Neural cell (in vitro differentiated cells): ENCODE measurements at regions not wholly inside any gene's neighbourhood (a gene's known extent, or its start where the extent isn't known, plus 50 kb on each side); places are given as distances from the start of the nearest gene placed in this dataset.

Source experiments
- CTCF ChIP-seq: fragments of 450-650 bp; IDR thresholded peaks from 2 replicates; pipeline ENCODE4 v1.5.1; 2014; ENCODE audit warnings: antibody characterized with exemption, mild to moderate bottlenecking, moderate library complexity; ENCODE audit not compliant: poor library complexity, severe bottlenecking
- EP300 ChIP-seq: fragments of 450-650 bp; conservative IDR thresholded peaks from 2 replicates; pipeline ENCODE4 v1.6.1; 2014; ENCODE audit warnings: antibody characterized with exemption, mild to moderate bottlenecking, moderate library complexity; ENCODE audit not compliant: poor library complexity, severe bottlenecking
- EZH2 ChIP-seq: fragments of 200-600, 300-800 bp; shearing (Covaris generic), sonication (generic); IDR thresholded peaks from 2 replicates; pipeline ENCODE4 v1.6.1; 2014; ENCODE audit warnings: antibody characterized with exemption, low read length, borderline replicate concordance, mild to moderate bottlenecking; ENCODE audit not compliant: insufficient read depth, poor library complexity, severe bottlenecking
- MXI1 ChIP-seq: fragments of 450-650 bp; conservative IDR thresholded peaks from 2 replicates; pipeline ENCODE4 v1.6.1; 2014; ENCODE audit warnings: antibody characterized with exemption, mild to moderate bottlenecking; ENCODE audit not compliant: poor library complexity, severe bottlenecking
- POLR2AphosphoS5 ChIP-seq: IDR thresholded peaks from 2 replicates; pipeline ENCODE4 v1.6.1; 2012
- RAD21 ChIP-seq: fragments of 450-650 bp; conservative IDR thresholded peaks from 2 replicates; pipeline ENCODE4 v1.6.1; 2014; ENCODE audit warnings: antibody characterized with exemption, mild to moderate bottlenecking, moderate library complexity
- REST ChIP-seq: IDR thresholded peaks from 2 replicates; pipeline ENCODE4 v1.6.1; 2012; ENCODE audit warnings: borderline replicate concordance
- SMC3 ChIP-seq: fragments of 450-650 bp; conservative IDR thresholded peaks from 2 replicates; pipeline ENCODE4 v1.6.1; 2014; ENCODE audit warnings: antibody characterized with exemption, mild to moderate bottlenecking, moderate library complexity; ENCODE audit not compliant: poor library complexity
- TAF1 ChIP-seq: IDR thresholded peaks from 2 replicates; pipeline ENCODE4 v1.6.1; 2012; ENCODE audit warnings: low read depth

DNA sequence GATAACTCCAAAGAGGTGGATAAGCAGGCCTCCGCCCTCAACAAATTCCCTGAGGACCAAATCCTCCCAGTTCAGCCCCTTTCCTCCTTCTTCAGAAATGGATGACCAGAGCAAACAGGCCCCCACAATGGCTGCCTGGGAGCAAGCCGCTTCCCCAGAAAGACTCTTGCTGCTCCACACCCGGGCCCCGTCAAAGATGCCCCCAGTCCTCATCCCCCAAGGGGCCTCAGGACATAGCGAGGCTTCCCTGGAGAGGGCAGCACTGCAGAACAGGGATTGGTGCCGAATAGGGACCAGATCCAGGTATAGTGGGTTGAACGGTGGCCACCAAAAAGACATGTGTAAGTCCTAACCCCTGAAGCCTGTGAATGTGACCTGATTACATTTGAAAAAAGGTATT is 502.3 kb downstream of the SHQ1 start:
- no peak for TF ChIP-seq CTCF
- TF ChIP-seq POLR2AphosphoS5, result no peak
- no peak for TF ChIP-seq TAF1
- no peak for TF ChIP-seq EZH2
- no peak for TF ChIP-seq MXI1
- TF ChIP-seq SMC3, result no peak
- TF ChIP-seq REST, result no peak
- TF ChIP-seq EP300, result no peak
- no peak for TF ChIP-seq RAD21
